ENCODE measurements at regions not wholly inside any gene's neighbourhood (a gene's known extent, or its start where the extent isn't known, plus 50 kb on each side); places are given as distances from the start of the nearest gene placed in this dataset.

DNA sequence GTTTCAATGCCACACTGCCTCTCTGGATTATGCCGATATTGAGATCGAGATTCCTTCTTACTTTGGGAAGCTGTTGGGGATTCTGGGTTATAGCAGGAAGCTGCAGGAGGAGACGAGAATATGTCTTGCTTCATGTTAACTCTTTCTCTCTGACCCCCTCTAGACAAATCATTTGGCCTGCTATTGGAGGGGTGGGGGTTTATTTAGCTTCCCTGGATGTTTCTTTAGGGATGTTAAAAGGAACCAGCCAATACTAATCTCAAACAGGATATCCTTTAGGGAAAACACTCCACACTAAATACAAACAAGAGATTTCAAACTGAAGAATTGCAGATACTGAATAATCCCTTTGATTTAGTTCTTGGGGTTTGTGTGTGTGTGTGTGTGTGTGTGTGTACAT, 102.6 kb downstream of the TMEM100 start:
- TF ChIP-seq, protein P1, sequence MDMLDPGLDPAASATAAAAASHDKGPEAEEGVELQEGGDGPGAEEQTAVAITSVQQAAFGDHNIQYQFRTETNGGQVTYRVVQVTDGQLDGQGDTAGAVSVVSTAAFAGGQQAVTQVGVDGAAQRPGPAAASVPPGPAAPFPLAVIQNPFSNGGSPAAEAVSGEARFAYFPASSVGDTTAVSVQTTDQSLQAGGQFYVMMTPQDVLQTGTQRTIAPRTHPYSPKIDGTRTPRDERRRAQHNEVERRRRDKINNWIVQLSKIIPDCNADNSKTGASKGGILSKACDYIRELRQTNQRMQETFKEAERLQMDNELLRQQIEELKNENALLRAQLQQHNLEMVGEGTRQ (IDR thresholded peaks at IDR 0.05; ENCODE audit: borderline replicate concordance, low read depth, low read length) = no peak
- TF ChIP-seq, protein P2, sequence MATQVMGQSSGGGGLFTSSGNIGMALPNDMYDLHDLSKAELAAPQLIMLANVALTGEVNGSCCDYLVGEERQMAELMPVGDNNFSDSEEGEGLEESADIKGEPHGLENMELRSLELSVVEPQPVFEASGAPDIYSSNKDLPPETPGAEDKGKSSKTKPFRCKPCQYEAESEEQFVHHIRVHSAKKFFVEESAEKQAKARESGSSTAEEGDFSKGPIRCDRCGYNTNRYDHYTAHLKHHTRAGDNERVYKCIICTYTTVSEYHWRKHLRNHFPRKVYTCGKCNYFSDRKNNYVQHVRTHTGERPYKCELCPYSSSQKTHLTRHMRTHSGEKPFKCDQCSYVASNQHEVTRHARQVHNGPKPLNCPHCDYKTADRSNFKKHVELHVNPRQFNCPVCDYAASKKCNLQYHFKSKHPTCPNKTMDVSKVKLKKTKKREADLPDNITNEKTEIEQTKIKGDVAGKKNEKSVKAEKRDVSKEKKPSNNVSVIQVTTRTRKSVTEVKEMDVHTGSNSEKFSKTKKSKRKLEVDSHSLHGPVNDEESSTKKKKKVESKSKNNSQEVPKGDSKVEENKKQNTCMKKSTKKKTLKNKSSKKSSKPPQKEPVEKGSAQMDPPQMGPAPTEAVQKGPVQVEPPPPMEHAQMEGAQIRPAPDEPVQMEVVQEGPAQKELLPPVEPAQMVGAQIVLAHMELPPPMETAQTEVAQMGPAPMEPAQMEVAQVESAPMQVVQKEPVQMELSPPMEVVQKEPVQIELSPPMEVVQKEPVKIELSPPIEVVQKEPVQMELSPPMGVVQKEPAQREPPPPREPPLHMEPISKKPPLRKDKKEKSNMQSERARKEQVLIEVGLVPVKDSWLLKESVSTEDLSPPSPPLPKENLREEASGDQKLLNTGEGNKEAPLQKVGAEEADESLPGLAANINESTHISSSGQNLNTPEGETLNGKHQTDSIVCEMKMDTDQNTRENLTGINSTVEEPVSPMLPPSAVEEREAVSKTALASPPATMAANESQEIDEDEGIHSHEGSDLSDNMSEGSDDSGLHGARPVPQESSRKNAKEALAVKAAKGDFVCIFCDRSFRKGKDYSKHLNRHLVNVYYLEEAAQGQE (IDR thresholded peaks at IDR 0.05; ENCODE audit: low read depth, low read length) = no peak
- TF ChIP-seq, protein P3, sequence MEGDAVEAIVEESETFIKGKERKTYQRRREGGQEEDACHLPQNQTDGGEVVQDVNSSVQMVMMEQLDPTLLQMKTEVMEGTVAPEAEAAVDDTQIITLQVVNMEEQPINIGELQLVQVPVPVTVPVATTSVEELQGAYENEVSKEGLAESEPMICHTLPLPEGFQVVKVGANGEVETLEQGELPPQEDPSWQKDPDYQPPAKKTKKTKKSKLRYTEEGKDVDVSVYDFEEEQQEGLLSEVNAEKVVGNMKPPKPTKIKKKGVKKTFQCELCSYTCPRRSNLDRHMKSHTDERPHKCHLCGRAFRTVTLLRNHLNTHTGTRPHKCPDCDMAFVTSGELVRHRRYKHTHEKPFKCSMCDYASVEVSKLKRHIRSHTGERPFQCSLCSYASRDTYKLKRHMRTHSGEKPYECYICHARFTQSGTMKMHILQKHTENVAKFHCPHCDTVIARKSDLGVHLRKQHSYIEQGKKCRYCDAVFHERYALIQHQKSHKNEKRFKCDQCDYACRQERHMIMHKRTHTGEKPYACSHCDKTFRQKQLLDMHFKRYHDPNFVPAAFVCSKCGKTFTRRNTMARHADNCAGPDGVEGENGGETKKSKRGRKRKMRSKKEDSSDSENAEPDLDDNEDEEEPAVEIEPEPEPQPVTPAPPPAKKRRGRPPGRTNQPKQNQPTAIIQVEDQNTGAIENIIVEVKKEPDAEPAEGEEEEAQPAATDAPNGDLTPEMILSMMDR (IDR thresholded peaks at IDR 0.05) = no peak
- TF ChIP-seq SMC3 (IDR thresholded peaks at IDR 0.05; ENCODE audit: low read depth, low read length) = no peak
- TF ChIP-seq MEF2A (IDR thresholded peaks at IDR 0.05; ENCODE audit: borderline replicate concordance, low read depth) = no peak
- TF ChIP-seq FOXJ3 (CRISPR knock-in tag; IDR thresholded peaks at IDR 0.05) = no peak
- no peak for TF ChIP-seq RXRA (IDR thresholded peaks at IDR 0.05; ENCODE audit: borderline replicate concordance, low read depth)
